GM10266 (cell line): ENCODE measurements at regions not wholly inside any gene's neighbourhood (a gene's known extent, or its start where the extent isn't known, plus 50 kb on each side); places are given as distances from the start of the nearest gene placed in this dataset.
"Not testable (repeated sequence)": the region's sequence is repeated elsewhere in the genome, so short reads cannot be mapped to it uniquely, and the experiment has no call there.

Experiments used
- DNase-seq: peaks from one replicate; pipeline ENCODE4 v3.0.0; 2012; ENCODE audit errors: extremely low spot score
- TF ChIP-seq, protein P1 (sequence below): IDR thresholded peaks from 2 replicates; pipeline ENCODE4 v1.5.1; 2012; ENCODE audit warnings: mild to moderate bottlenecking, low read depth; ENCODE audit not compliant: control insufficient read depth, insufficient read depth; ENCODE audit errors: missing control alignments

DNA sequence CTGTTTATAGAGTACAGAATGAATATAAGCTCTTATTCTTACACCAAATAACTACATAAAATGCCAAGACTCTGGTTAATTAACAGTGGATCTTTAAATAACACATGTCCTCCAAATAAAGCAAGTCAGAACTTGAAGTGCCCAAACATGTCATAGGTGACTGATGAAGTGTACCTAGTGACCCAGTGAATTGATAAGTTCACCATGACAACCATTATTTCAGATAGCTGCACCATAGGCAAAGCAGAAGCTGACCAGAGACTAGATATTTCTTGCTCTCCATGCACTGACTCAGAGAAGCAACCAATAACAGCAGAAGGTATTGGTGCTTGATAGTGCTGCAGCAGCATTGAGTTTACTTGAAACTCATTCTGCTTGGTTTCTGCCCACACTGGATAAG lies 192.1 kb downstream of the DUSP10 start:
- DNase-seq, result no peak
- TF ChIP-seq, protein P1, sequence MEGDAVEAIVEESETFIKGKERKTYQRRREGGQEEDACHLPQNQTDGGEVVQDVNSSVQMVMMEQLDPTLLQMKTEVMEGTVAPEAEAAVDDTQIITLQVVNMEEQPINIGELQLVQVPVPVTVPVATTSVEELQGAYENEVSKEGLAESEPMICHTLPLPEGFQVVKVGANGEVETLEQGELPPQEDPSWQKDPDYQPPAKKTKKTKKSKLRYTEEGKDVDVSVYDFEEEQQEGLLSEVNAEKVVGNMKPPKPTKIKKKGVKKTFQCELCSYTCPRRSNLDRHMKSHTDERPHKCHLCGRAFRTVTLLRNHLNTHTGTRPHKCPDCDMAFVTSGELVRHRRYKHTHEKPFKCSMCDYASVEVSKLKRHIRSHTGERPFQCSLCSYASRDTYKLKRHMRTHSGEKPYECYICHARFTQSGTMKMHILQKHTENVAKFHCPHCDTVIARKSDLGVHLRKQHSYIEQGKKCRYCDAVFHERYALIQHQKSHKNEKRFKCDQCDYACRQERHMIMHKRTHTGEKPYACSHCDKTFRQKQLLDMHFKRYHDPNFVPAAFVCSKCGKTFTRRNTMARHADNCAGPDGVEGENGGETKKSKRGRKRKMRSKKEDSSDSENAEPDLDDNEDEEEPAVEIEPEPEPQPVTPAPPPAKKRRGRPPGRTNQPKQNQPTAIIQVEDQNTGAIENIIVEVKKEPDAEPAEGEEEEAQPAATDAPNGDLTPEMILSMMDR, result no peak

DNA sequence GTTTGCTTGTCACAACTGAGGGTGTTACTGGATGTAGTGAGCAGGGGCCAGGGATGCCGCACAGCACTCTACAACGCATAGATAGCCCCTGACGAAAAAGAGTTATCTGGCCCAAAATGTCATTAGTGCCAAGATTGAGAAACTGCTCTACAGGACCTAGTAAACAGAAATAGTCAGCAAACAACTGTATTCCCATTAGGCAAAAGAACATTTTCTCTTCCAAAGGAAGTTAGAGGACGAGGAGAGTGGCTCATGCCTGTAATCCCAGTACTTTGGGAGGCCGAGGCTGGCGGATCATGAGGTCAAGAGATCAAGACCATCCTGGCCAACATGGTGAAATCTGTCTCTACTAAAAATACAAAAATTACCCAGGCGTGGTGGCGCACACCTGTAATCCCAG lies 189.1 kb downstream of the DUSP10 start:
- DNase-seq, result not testable (repeated sequence)

DNA sequence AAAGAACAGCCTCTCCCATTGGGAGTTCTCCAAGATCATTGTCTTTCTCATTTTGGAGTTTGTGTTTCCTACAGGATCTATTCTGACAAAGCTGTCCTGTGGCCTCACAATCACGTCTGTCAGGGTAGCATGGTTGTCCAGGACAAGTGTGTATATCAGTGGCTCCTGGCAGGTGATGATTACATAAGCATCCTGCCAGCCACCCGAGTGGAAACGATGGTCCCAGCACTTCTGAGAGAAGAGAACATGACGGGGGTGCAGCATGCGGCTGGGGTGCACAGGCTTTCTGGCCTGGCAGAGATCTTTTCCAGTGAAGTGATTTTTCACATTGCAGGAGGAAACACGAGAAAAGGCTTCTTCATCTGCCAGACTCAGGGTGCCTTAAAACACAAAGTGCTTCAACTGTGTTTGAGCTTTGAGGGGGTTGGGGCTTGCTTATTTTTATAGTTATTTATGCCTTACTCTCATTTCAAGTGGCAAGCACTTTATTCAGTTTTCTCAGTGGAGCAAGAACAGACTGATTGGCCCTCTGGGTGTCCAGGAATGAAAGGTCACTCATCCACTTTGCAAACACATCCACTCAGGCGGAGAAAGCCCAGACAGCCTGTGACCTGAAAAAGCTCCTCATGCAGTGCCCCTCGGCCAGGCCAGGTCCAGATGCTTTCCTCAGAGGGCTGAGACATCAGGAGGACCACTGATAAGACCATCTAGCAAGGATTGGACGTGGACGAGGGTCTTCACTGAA lies 186.0 kb downstream of the DUSP10 start:
- no peak for DNase-seq
- TF ChIP-seq, protein P1, result no peak

DNA sequence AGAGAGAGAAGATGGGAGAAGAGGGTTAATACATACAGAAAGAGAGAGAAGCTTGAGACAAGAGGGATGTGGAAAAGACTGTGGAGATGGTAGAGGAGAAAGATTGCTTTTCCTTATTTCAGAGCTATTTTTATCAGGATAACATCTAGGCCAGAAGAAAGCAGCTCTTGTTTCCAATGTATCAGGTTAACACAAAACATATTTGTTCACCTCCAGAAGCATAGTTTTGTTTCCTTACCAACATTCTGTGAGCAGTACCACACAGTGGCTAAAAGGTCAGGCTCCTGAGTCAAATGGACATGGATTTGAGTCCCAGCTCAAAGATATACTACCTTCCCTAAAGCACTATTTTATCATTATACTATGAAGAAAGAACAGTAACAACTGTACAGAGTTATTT lies 185.5 kb downstream of the DUSP10 start:
- TF ChIP-seq, protein P1, result no peak
- DNase-seq, result no peak

DNA sequence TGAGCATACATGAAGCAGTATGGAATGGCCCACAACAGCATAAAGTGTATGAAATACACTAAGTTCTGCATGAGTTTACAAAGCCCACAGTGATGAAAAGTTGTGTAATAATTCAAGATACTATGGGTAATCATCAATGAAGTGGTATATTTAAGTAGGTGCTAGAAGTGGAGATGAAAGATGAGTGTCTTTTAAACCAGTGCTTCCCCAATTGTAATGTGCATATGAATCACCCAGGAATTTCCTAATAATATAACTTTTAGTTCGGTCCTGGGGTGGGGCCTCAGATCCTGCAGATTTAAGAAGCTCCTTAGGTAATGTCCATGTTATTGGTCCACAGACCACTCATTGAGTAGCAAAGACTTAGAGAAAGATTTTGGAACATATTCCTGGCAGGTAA lies 184.9 kb downstream of the DUSP10 start:
- no peak for DNase-seq
- TF ChIP-seq, protein P1, result no peak

DNA sequence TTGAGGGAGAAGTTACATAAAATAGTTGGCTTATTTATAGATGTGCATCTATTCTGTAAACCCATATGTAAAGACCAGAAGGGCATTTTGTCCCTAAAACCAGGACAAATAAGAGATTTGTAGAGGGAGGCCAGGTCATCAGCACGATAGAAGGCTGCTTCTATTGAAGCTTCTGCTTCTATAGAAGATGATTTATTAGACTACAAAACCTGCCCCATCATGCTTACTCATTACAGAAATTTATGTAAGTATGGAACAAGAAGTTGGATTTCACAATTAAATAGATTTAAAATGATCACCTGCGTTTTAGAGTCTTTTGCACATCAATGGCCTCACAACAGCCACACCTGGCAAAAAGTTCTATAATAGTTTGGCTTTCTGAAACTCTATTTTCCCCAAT lies 183.5 kb downstream of the DUSP10 start:
- TF ChIP-seq, protein P1, result no peak
- DNase-seq, result no peak

DNA sequence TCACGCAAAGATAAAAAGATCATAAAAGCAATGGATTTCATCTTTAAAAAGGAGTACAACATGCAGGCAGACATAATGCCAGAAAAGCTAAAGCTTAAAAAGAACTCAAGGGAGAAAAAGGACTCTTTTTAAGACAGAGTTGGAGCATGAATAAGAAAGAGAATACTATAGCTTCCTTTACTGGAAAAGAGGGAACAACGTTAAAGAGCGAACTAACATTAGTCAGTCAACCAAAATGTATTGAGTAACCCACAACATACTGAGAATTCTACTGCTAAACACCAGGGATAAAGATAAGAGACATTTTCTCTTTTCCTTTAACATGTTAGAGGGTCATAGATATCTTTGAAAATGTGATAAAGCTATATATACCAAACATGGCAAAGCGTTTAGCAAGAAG lies 182.0 kb downstream of the DUSP10 start:
- TF ChIP-seq, protein P1, result no peak
- no peak for DNase-seq
